ENCODE measurements at regions not wholly inside any gene's neighbourhood (a gene's known extent, or its start where the extent isn't known, plus 50 kb on each side); places are given as distances from the start of the nearest gene placed in this dataset.

GRCh38 chr12:115521771-115522409 lies 755.6 kb downstream of the MED13L start:
- DNase-seq (ENCODE audit: low read depth) = no peak
- H3K4me3 ChIP-seq (replicated peaks; ENCODE audit: low read depth, low read length) = no peak overlapping the region
- TF ChIP-seq CTCF (IDR thresholded peaks at IDR 0.05; ENCODE audit: low read length, missing control alignments) = no peak

- H3K4me3 ChIP-seq (replicated peaks; ENCODE audit: low read depth, low read length) = no peak overlapping the region
- DNase-seq (ENCODE audit: low read depth) = no peak
- no peak for TF ChIP-seq CTCF (IDR thresholded peaks at IDR 0.05; ENCODE audit: low read length, missing control alignments)
Observed at GRCh38 chr12:115519887-115520286, 757.6 kb downstream of the MED13L start.

GRCh38 chr12:115519359-115519758 lies 758.1 kb downstream of the MED13L start:
- no peak for DNase-seq (ENCODE audit: low read depth)
- H3K4me3 ChIP-seq (replicated peaks; ENCODE audit: low read depth, low read length) = no peak overlapping the region
- TF ChIP-seq CTCF (IDR thresholded peaks at IDR 0.05; ENCODE audit: low read length, missing control alignments) = no peak

GRCh38 chr12:115517913-115518312 lies 759.6 kb downstream of the MED13L start:
- no peak for DNase-seq (ENCODE audit: low read depth)
- no peak overlapping the region for H3K4me3 ChIP-seq (replicated peaks; ENCODE audit: low read depth, low read length)
- no peak for TF ChIP-seq CTCF (IDR thresholded peaks at IDR 0.05; ENCODE audit: low read length, missing control alignments)

- no peak overlapping the region for H3K4me3 ChIP-seq (replicated peaks; ENCODE audit: low read depth, low read length)
- DNase-seq (ENCODE audit: low read depth) = no peak
- TF ChIP-seq CTCF (IDR thresholded peaks at IDR 0.05; ENCODE audit: low read length, missing control alignments) = no peak
Observed at GRCh38 chr12:115511986-115512711, 765.3 kb downstream of the MED13L start.

- H3K4me3 ChIP-seq (replicated peaks; ENCODE audit: low read depth, low read length) = no peak overlapping the region
- no peak for TF ChIP-seq CTCF (IDR thresholded peaks at IDR 0.05; ENCODE audit: low read length, missing control alignments)
- no peak for DNase-seq (ENCODE audit: low read depth)
Observed at GRCh38 chr12:115511305-115511704, 766.2 kb downstream of the MED13L start.

GRCh38 chr12:115508990-115509389 lies 768.5 kb downstream of the MED13L start:
- no peak overlapping the region for H3K4me3 ChIP-seq (replicated peaks; ENCODE audit: low read depth, low read length)
- no peak for TF ChIP-seq CTCF (IDR thresholded peaks at IDR 0.05; ENCODE audit: low read length, missing control alignments)
- no peak for DNase-seq (ENCODE audit: low read depth)
